NT2/D1 (cell line): ENCODE measurements at regions not wholly inside any gene's neighbourhood (a gene's known extent, or its start where the extent isn't known, plus 50 kb on each side); places are given as distances from the start of the nearest gene placed in this dataset.

Experiments
- SUZ12 ChIP-seq: IDR thresholded peaks from 2 replicates; pipeline ENCODE4 v1.6.1; 2011; ENCODE audit not compliant: insufficient read length, insufficient read depth; ENCODE audit errors: extremely low read depth
- ZNF274 ChIP-seq: IDR thresholded peaks from 2 replicates; pipeline ENCODE4 v1.6.1; 2011; ENCODE audit warnings: mild to moderate bottlenecking, low read depth, low read length

- TF ChIP-seq ZNF274, result no peak
- no peak for TF ChIP-seq SUZ12
Measured at GRCh38 chr10:4285121-4285520, 500.1 kb upstream of the KLF6 start.
